Heart left ventricle (tissue), 16 donors: ENCODE measurements at regions not wholly inside any gene's neighbourhood (a gene's known extent, or its start where the extent isn't known, plus 50 kb on each side); places are given as distances from the start of the nearest gene placed in this dataset.

Experiments
- ATAC-seq, 4 donors: fragments of 200-7000 bp; cut with Tn5 transposase; one replicate each; pipeline ENCODE4 v1.9.1; 2020 to 2022; ENCODE audit warnings: moderate library complexity in 4 of 4, mild to moderate bottlenecking in 3 of 4, moderate number of reproducible peaks in 1 of 4
- DNase-seq, 5 donors: peaks; one replicate each; pipeline ENCODE4 v3.0.0-alpha.2; 2020
- H3K27ac ChIP-seq, 12 donors: fragments of 200-600 bp; sonication (generic) in 4 of 12; one replicate each; pipeline versions ENCODE4 v1.5.0 to v1.8.0; 2016 to 2022; ENCODE audit warnings: mild to moderate bottlenecking in 2 of 12
- H3K27me3 ChIP-seq, 9 donors: fragments of 200-600 bp; sonication (generic) in 2 of 9; one replicate each; pipeline versions ENCODE4 v1.5.1 to v1.8.0; 2016 to 2022; ENCODE audit warnings: mild to moderate bottlenecking in 3 of 9
- H3K36me3 ChIP-seq, 9 donors: fragments of 200-600 bp; sonication (generic) in 2 of 9; one replicate each; pipeline versions ENCODE4 v1.5.0 to v1.8.0; 2018 to 2022; ENCODE audit warnings: mild to moderate bottlenecking in 2 of 9
- H3K4me1 ChIP-seq, 12 donors: fragments of 200-600 bp; sonication (generic) in 4 of 12; one replicate each; pipeline versions ENCODE4 v1.5.0 to v1.8.0; 2016 to 2022; ENCODE audit warnings: mild to moderate bottlenecking in 3 of 12
- H3K4me3 ChIP-seq, 12 donors: fragments of 200-600 bp; sonication (generic) in 4 of 12; one replicate each; pipeline versions ENCODE4 v1.5.0 to v1.8.0; 2017 to 2022; ENCODE audit warnings: mild to moderate bottlenecking in 9 of 12, moderate library complexity in 4 of 12
- H3K9me3 ChIP-seq, 12 donors: fragments of 200-600 bp; sonication (generic) in 4 of 12; one replicate each; pipeline versions ENCODE4 v1.5.0 to v1.8.0; 2016 to 2022; ENCODE audit warnings: mild to moderate bottlenecking in 1 of 12
- POLR2A ChIP-seq, 2 donors: fragments of 450-650 bp; IDR thresholded peaks; one replicate each; pipeline ENCODE4 v1.6.1; 2017; ENCODE audit warnings: antibody characterized with exemption in 2 of 2, mild to moderate bottlenecking in 2 of 2, moderate library complexity in 2 of 2
- WGBS, 4 donors: extraction: QIAGEN DNeasy Blood & Tissue Kit in 2 of 4; methylation state at CpG; one replicate each; pipeline versions ENCODE4 v1.1.5 to v1.1.7; 2013 to 2018; 5-methylcytosine and 5-hydroxymethylcytosine counted together
- intact Hi-C, 10 donors: fragments of 100-400 bp; cut with DNase I; formaldehyde crosslinking; loops; one replicate each; pipeline versions ENCODE4 v1.11.1 to v1.14.2; 2022
- TF ChIP-seq, protein P1 (sequence below), 12 donors: fragments of 200-600 bp; sonication (generic) in 4 of 12; IDR thresholded peaks; one replicate each; pipeline versions ENCODE4 v1.5.0 to v1.8.0; 2018 to 2022; ENCODE audit warnings: antibody characterized with exemption in 12 of 12, mild to moderate bottlenecking in 5 of 12
- donor health status: ischemic (EF 13 %, LVEDD 7.1; RV severe dilation, severe dysfunction).
- donor health status: healthy with polysubstance abuse.
- donor health status: DM: no; HTN: yes; CAD: no.
- donor health status: DM: no; HTN: no; CAD: no.
- donor health status: ischemic (EF 25% LVEDD 6.9; RV normal size, moderate dysfunction).
- donor health status: ischemic (EF 25% LVEDD 5.7; RV mildly dilated, moderate dysfunction).
- donor health status: healthy.
- donor health status: DM: yes; HTN: yes; CAD: no.
- donor health status: ischemic (EF 35%, LVEDD 5.7; RV mildly dilated, moderate dysfunction).
- donor health status: nonischemic (EF 11% LVEDD 7.7; RV severe dilation, severe dysfunction).
- donor health status: DM: yes; HTN: yes; CAD: no.
- donor health status: PGD.
- donor health status: ischemic (EF 29% LVEDD 5.4; RV normal size, mild dysfunction).
- donor health status: nonischemic (EF 23%, LVEDD 6.1; RV moderate dilation, normal function).

- no peak overlapping the region for H3K4me3 ChIP-seq
- H3K27ac ChIP-seq, result no peak overlapping the region
- 49 to 66% (median 60%) methylated on average over 3 of the region's 3 CpGs for WGBS, 4 donors
- TF ChIP-seq POLR2A (IDR thresholded peaks at IDR 0.05), result no peak
- TF ChIP-seq, protein P1, sequence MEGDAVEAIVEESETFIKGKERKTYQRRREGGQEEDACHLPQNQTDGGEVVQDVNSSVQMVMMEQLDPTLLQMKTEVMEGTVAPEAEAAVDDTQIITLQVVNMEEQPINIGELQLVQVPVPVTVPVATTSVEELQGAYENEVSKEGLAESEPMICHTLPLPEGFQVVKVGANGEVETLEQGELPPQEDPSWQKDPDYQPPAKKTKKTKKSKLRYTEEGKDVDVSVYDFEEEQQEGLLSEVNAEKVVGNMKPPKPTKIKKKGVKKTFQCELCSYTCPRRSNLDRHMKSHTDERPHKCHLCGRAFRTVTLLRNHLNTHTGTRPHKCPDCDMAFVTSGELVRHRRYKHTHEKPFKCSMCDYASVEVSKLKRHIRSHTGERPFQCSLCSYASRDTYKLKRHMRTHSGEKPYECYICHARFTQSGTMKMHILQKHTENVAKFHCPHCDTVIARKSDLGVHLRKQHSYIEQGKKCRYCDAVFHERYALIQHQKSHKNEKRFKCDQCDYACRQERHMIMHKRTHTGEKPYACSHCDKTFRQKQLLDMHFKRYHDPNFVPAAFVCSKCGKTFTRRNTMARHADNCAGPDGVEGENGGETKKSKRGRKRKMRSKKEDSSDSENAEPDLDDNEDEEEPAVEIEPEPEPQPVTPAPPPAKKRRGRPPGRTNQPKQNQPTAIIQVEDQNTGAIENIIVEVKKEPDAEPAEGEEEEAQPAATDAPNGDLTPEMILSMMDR (IDR thresholded peaks at IDR 0.05), result no peak
- H3K4me1 ChIP-seq, result no peaks in the 10 kb centered on the region
- DNase-seq, result no peak
- no peaks in the 10 kb centered on the region for H3K36me3 ChIP-seq
- intact Hi-C loops, result no loop called here
- peaks cover 0 to 22% (median 5%) of the 10 kb centered on the region in 9 donors for H3K27me3 ChIP-seq
- no peaks in the 10 kb centered on the region for H3K9me3 ChIP-seq
- no peak for ATAC-seq
Observed at GRCh38 chr13:30039511-30039911, 189.1 kb upstream of the UBL3 start.

- intact Hi-C loops, result no loop called here
- ATAC-seq (no peak), DNase-seq (no peak)
- WGBS, 4 donors, result 29 to 45% (median 36%) methylated on average over 4 of the region's 4 CpGs
- H3K27ac ChIP-seq, result no peak overlapping the region
- peaks cover 0 to 22% (median 5%) of the 10 kb centered on the region in 9 donors for H3K27me3 ChIP-seq
- no peaks in the 10 kb centered on the region for H3K36me3 ChIP-seq
- H3K9me3 ChIP-seq, result no peaks in the 10 kb centered on the region
- no peak overlapping the region for H3K4me3 ChIP-seq
- no peak for TF ChIP-seq POLR2A (IDR thresholded peaks at IDR 0.05)
- TF ChIP-seq, protein P1 (IDR thresholded peaks at IDR 0.05), result no peak
- H3K4me1 ChIP-seq, result peaks cover 0 to 5% (median 0%) of the 10 kb centered on the region in 12 donors
Observed at GRCh38 chr13:30038884-30039283, 188.5 kb upstream of the UBL3 start.

- 87 to 92% (median 91%) methylated on average over 4 of the region's 4 CpGs for WGBS, 4 donors
- intact Hi-C loops, result no loop called here
- H3K9me3 ChIP-seq, result no peaks in the 10 kb centered on the region
- peaks cover 0 to 22% (median 5%) of the 10 kb centered on the region in 9 donors for H3K27me3 ChIP-seq
- H3K4me1 ChIP-seq, result peaks cover 0 to 15% (median 0%) of the 10 kb centered on the region in 12 donors
- no peak overlapping the region for H3K27ac ChIP-seq
- no peak for TF ChIP-seq POLR2A (IDR thresholded peaks at IDR 0.05)
- TF ChIP-seq, protein P1 (IDR thresholded peaks at IDR 0.05), result no peak
- ATAC-seq (no peak), DNase-seq (no peak)
- H3K36me3 ChIP-seq, result no peaks in the 10 kb centered on the region
- no peak overlapping the region for H3K4me3 ChIP-seq
Observed at GRCh38 chr13:30037766-30038165, 187.3 kb upstream of the UBL3 start.

DNA sequence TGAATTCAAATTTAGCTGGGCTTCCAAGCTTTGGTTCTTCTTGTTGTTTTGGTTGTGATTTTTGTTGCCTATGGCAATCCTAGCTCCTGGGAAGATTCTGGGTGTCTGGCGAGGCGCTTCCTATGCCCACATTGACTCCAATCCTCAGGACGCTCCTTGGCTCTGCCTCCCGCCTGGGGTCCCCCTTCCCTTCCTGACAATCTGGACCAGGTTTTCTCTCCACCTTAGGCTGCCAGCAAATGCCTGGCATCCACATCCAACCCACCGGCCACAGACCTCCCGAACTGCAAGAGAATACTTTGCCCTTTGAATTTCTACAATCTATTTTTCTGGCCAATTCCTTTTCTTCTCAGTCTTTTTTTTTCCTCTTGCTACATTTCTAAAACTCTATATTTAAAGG is 186.9 kb upstream of the UBL3 start:
- H3K4me3 ChIP-seq, result no peak overlapping the region
- intact Hi-C loops, result no loop called here
- no peak for ATAC-seq
- TF ChIP-seq, protein P1 (IDR thresholded peaks at IDR 0.05), result no peak
- TF ChIP-seq POLR2A (IDR thresholded peaks at IDR 0.05), result no peak
- no peak for DNase-seq
- H3K27ac ChIP-seq, result no peak overlapping the region
- H3K36me3 ChIP-seq, result no peaks in the 10 kb centered on the region
- H3K9me3 ChIP-seq, result no peaks in the 10 kb centered on the region
- 52 to 66% (median 60%) methylated on average over 6 of the region's 6 CpGs for WGBS, 4 donors
- H3K4me1 ChIP-seq, result peaks cover 0 to 15% (median 0%) of the 10 kb centered on the region in 12 donors
- H3K27me3 ChIP-seq, result peaks cover 0 to 22% (median 5%) of the 10 kb centered on the region in 9 donors
